Endodermal cell (in vitro differentiated cells): ENCODE measurements at regions not wholly inside any gene's neighbourhood (a gene's known extent, or its start where the extent isn't known, plus 50 kb on each side); places are given as distances from the start of the nearest gene placed in this dataset.

Experiments used
- DNase-seq: peaks from one replicate; pipeline ENCODE4 v3.0.0-alpha.2; 2017
- H3K27ac ChIP-seq: 2 replicates; pipeline ENCODE4 v1.5.1; 2013; ENCODE audit warnings: mild to moderate bottlenecking, low read depth, low read length, moderate library complexity
- H3K27me3 ChIP-seq: 2 replicates; pipeline ENCODE4 v1.6.1; 2013; ENCODE audit warnings: mild to moderate bottlenecking, low read length, moderate library complexity; ENCODE audit not compliant: insufficient read depth, control insufficient read depth, poor library complexity, severe bottlenecking
- H3K36me3 ChIP-seq: 2 replicates; pipeline ENCODE4 v1.7.0; 2013; ENCODE audit warnings: mild to moderate bottlenecking, low read length, moderate library complexity; ENCODE audit not compliant: control insufficient read depth, insufficient read depth
- H3K4me1 ChIP-seq: one replicate; pipeline ENCODE4 v1.7.0; 2013; ENCODE audit warnings: low read length; ENCODE audit not compliant: control insufficient read depth, insufficient read depth
- H3K4me3 ChIP-seq: 2 replicates; pipeline ENCODE4 v1.5.1; 2013; ENCODE audit warnings: mild to moderate bottlenecking, low read length, moderate library complexity
- H3K9ac ChIP-seq: 2 replicates; pipeline ENCODE4 v1.6.1; 2013; ENCODE audit warnings: mild to moderate bottlenecking, low read length, moderate library complexity; ENCODE audit not compliant: poor library complexity, severe bottlenecking; ENCODE audit errors: extremely low read depth
- H3K9me3 ChIP-seq: 2 replicates; pipeline ENCODE4 v1.6.1; 2013; ENCODE audit warnings: mild to moderate bottlenecking, low read length, moderate library complexity; ENCODE audit not compliant: control insufficient read depth
- H3K27ac Mint-ChIP-seq: 2 replicates; pipeline ENCODE4 v1.8.0; 2020; ENCODE audit warnings: mixed read lengths
- H3K27me3 Mint-ChIP-seq: 2 replicates; pipeline ENCODE4 v1.8.0; 2021; ENCODE audit warnings: mild to moderate bottlenecking, mixed read lengths; ENCODE audit not compliant: insufficient read depth
- H3K36me3 Mint-ChIP-seq: 2 replicates; pipeline ENCODE4 v1.8.0; 2020; ENCODE audit warnings: low read depth, mixed read lengths
- H3K4me1 Mint-ChIP-seq: 2 replicates; pipeline ENCODE4 v1.8.0; 2020; ENCODE audit warnings: mixed read lengths
- H3K4me3 Mint-ChIP-seq: 2 replicates; pipeline ENCODE4 v1.8.0; 2020; ENCODE audit warnings: mild to moderate bottlenecking, moderate library complexity, mixed read lengths
- H3K9me3 Mint-ChIP-seq: 2 replicates; pipeline ENCODE4 v1.8.0; 2020; ENCODE audit warnings: mild to moderate bottlenecking, mixed read lengths
- CTCF ChIP-seq: fragments of 200-600 bp; sonication (generic); conservative IDR thresholded peaks from 2 replicates; pipeline ENCODE4 v1.5.0; 2021; ENCODE audit warnings: antibody characterized with exemption, mild to moderate bottlenecking
- WGBS, 2 experiments: methylation state at CpG; one replicate each; pipeline versions ENCODE4 v1.1.5 to v1.1.7; 2013; ENCODE audit warnings: missing lambda C conversion rate in 2 of 2, mixed read lengths in 1 of 2; ENCODE audit not compliant: insufficient coverage in 1 of 2, insufficient read length in 1 of 2; 5-methylcytosine and 5-hydroxymethylcytosine counted together

- Mint-ChIP-seq H3K9me3 (peaks cover 7% of the 10 kb centered on the region), H3K36me3 (no peaks in the 10 kb centered on the region), H3K4me1 (no peaks in the 10 kb centered on the region), H3K4me3 (no peak overlapping the region), H3K27ac (no peak overlapping the region), H3K27me3 (no peaks in the 10 kb centered on the region)
- no peak for TF ChIP-seq CTCF
- Histone ChIP-seq H3K4me1 (no peaks in the 10 kb centered on the region), H3K27ac (no peak overlapping the region), H3K9me3 (no peaks in the 10 kb centered on the region), H3K4me3 (no peak overlapping the region), H3K36me3 (no peaks in the 10 kb centered on the region), H3K9ac (no peak overlapping the region), H3K27me3 (no peaks in the 10 kb centered on the region)
- DNase-seq: no peak
Measured at GRCh38 chr2:123036300-123036699, 988.8 kb upstream of the CNTNAP5 start.

- H3K27me3 Mint-ChIP-seq: no peaks in the 10 kb centered on the region
Measured at GRCh38 chr2:123040506-123040905, 984.6 kb upstream of the CNTNAP5 start.

GRCh38 chr2:123043458-123043857 lies 981.6 kb upstream of the CNTNAP5 start:
- Histone ChIP-seq H3K9me3 (no peaks in the 10 kb centered on the region), H3K4me1 (no peaks in the 10 kb centered on the region), H3K27ac (no peak overlapping the region), H3K27me3 (no peaks in the 10 kb centered on the region), H3K4me3 (no peak overlapping the region), H3K9ac (no peak overlapping the region), H3K36me3 (no peaks in the 10 kb centered on the region)
- H3K9me3 Mint-ChIP-seq: no peaks in the 10 kb centered on the region
- no CpG with 5 or more reads among the region's 1 CpG for WGBS, 2 experiments
- H3K27ac Mint-ChIP-seq: no peak overlapping the region
- H3K36me3 Mint-ChIP-seq: no peaks in the 10 kb centered on the region
- no peaks in the 10 kb centered on the region for H3K27me3 Mint-ChIP-seq
- no peak for DNase-seq
- no peak for TF ChIP-seq CTCF
- no peak overlapping the region for H3K4me3 Mint-ChIP-seq
- H3K4me1 Mint-ChIP-seq: peaks cover 3% of the 10 kb centered on the region

More at GRCh38 chr2:123040506-123040905, 984.6 kb upstream of the CNTNAP5 start:
- no peaks in the 10 kb centered on the region for H3K36me3 Mint-ChIP-seq
- H3K4me1 ChIP-seq: no peaks in the 10 kb centered on the region
- TF ChIP-seq CTCF: no peak
- no peaks in the 10 kb centered on the region for H3K9me3 ChIP-seq
- H3K9me3 Mint-ChIP-seq: peaks cover 6% of the 10 kb centered on the region
- no peak overlapping the region for H3K27ac Mint-ChIP-seq
- no peak for DNase-seq
- no peaks in the 10 kb centered on the region for H3K36me3 ChIP-seq
- no peak overlapping the region for H3K4me3 ChIP-seq
- no peak overlapping the region for H3K4me3 Mint-ChIP-seq
- WGBS, 2 experiments: no CpG with 5 or more reads among the region's 1 CpG
- no peak overlapping the region for H3K27ac ChIP-seq
- no peaks in the 10 kb centered on the region for H3K4me1 Mint-ChIP-seq
- H3K9ac ChIP-seq: no peak overlapping the region
- no peaks in the 10 kb centered on the region for H3K27me3 ChIP-seq
